RWPE2 (cell line): ENCODE measurements at regions not wholly inside any gene's neighbourhood (a gene's known extent, or its start where the extent isn't known, plus 50 kb on each side); places are given as distances from the start of the nearest gene placed in this dataset.

Experiments used
- ATAC-seq: fragments of 200-7000 bp; cut with Tn5 transposase; 3 replicates; pipeline ENCODE4 v1.9.1; 2021; ENCODE audit warnings: low read depth
- DNase-seq: peaks from one replicate; pipeline ENCODE4 v3.0.0-alpha.2; 2020; ENCODE audit warnings: low spot score
- H3K27ac ChIP-seq: fragments of 450-650 bp; 2 replicates; pipeline ENCODE4 v1.5.1; 2017; ENCODE audit warnings: mild to moderate bottlenecking; ENCODE audit not compliant: poor library complexity, severe bottlenecking
- H3K27me3 ChIP-seq: fragments of 250-450 bp; sonication (Bioruptor Pico); 2 replicates; pipeline ENCODE4 v1.5.1; 2021; ENCODE audit warnings: mild to moderate bottlenecking, moderate library complexity; ENCODE audit not compliant: insufficient read depth, poor library complexity, severe bottlenecking
- H3K36me3 ChIP-seq: fragments of 250-450 bp; sonication (Bioruptor Pico); 2 replicates; pipeline ENCODE4 v1.5.1; 2020; ENCODE audit warnings: low read depth, mild to moderate bottlenecking, moderate library complexity
- H3K4me1 ChIP-seq: fragments of 250-450 bp; sonication (Bioruptor Pico); 2 replicates; pipeline ENCODE4 v1.5.1; 2021; ENCODE audit warnings: mild to moderate bottlenecking, moderate library complexity; ENCODE audit not compliant: insufficient read depth, poor library complexity, severe bottlenecking
- H3K4me3 ChIP-seq: fragments of 250-450 bp; sonication (Bioruptor Pico); 2 replicates; pipeline ENCODE4 v1.5.1; 2021; ENCODE audit warnings: mild to moderate bottlenecking, moderate library complexity; ENCODE audit not compliant: severe bottlenecking
- H3K9me3 ChIP-seq: fragments of 250-450 bp; sonication (Bioruptor Pico); 2 replicates; pipeline ENCODE4 v1.5.1; 2021; ENCODE audit warnings: mild to moderate bottlenecking, moderate library complexity; ENCODE audit not compliant: severe bottlenecking
- CTCF ChIP-seq: fragments of 450-650 bp; IDR thresholded peaks from one replicate; pipeline ENCODE4 v1.5.1; 2017; ENCODE audit warnings: mild to moderate bottlenecking, moderate library complexity; ENCODE audit not compliant: poor library complexity, severe bottlenecking

- Histone ChIP-seq H3K36me3 (no peaks in the 10 kb centered on the region), H3K9me3 (no peaks in the 10 kb centered on the region), H3K4me1 (no peaks in the 10 kb centered on the region), H3K27me3 (no peaks in the 10 kb centered on the region), H3K27ac (no peak overlapping the region), H3K4me3 (no peak overlapping the region)
- TF ChIP-seq CTCF: no peak
- ATAC-seq (no peak), DNase-seq (no peak)
These were observed 492.9 kb upstream of the TBX3 start for GRCh38 chr12:115176741-115177400.

- H3K27ac ChIP-seq: no peak overlapping the region
- TF ChIP-seq CTCF: no peak
- ATAC-seq (no peak), DNase-seq (no peak)
- H3K9me3 ChIP-seq: no peaks in the 10 kb centered on the region
- H3K4me1 ChIP-seq: no peaks in the 10 kb centered on the region
- no peaks in the 10 kb centered on the region for H3K36me3 ChIP-seq
- no peak overlapping the region for H3K4me3 ChIP-seq
- no peaks in the 10 kb centered on the region for H3K27me3 ChIP-seq
These were observed 490.9 kb upstream of the TBX3 start for GRCh38 chr12:115174920-115175319.

DNA sequence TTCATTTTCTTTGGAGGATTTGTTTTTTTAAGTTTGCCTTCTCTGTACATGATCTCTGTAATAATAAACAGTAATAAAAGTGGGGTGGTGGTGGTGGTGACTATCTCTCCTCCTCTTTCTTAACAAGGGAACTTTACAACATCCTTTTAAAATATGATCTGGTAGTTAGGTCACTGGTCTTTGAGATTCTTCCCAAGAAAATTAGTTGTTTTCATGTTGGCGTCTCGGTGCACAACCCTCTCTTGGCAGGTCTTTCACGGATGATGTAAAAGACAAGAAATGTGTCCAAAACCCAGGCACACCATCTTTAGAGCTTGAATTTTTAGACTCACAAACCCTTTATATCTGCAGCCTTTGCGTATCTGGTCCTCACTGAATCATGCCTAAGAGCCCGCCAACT lies 488.5 kb upstream of the TBX3 start:
- no peak for DNase-seq
- no peaks in the 10 kb centered on the region for H3K4me1 ChIP-seq
- no peak overlapping the region for H3K27ac ChIP-seq
- no peaks in the 10 kb centered on the region for H3K27me3 ChIP-seq
- H3K9me3 ChIP-seq: no peaks in the 10 kb centered on the region
- no peak overlapping the region for H3K4me3 ChIP-seq
- TF ChIP-seq CTCF: no peak
- no peak for ATAC-seq
- no peaks in the 10 kb centered on the region for H3K36me3 ChIP-seq

DNA sequence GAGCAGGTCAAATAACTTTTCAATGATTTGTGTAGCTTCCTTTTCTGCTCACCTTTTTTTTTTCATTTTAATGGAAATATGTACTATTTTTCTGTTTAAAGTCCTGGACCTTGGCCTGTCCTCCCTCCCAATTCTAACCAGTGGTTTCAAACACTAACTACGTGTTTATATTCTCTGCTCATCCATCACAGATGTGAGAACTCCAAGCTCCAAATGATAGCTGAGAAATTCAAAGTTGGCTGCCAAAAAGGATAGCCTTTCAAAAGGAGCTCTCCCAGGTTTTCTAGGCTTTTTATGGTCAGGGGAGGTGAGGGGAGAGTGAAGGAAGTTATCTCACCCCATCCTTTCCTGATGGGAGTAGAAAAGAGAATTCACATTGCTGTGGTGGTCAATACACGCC lies 486.0 kb upstream of the TBX3 start:
- ATAC-seq: no peak
- H3K4me3 ChIP-seq: no peak overlapping the region
- H3K27me3 ChIP-seq: no peaks in the 10 kb centered on the region
- TF ChIP-seq CTCF: no peak
- no peak for DNase-seq
- H3K36me3 ChIP-seq: no peaks in the 10 kb centered on the region
- no peak overlapping the region for H3K27ac ChIP-seq
- H3K9me3 ChIP-seq: no peaks in the 10 kb centered on the region
- H3K4me1 ChIP-seq: no peaks in the 10 kb centered on the region

- Histone ChIP-seq H3K27me3 (no peaks in the 10 kb centered on the region), H3K4me3 (no peak overlapping the region), H3K9me3 (no peaks in the 10 kb centered on the region), H3K36me3 (no peaks in the 10 kb centered on the region), H3K27ac (no peak overlapping the region), H3K4me1 (no peaks in the 10 kb centered on the region)
- DNase-seq (no peak), ATAC-seq (no peak)
- no peak for TF ChIP-seq CTCF
These were observed 482.8 kb upstream of the TBX3 start for GRCh38 chr12:115166698-115167315.
